ENCODE measurements at regions not wholly inside any gene's neighbourhood (a gene's known extent, or its start where the extent isn't known, plus 50 kb on each side); places are given as distances from the start of the nearest gene placed in this dataset.

DNA sequence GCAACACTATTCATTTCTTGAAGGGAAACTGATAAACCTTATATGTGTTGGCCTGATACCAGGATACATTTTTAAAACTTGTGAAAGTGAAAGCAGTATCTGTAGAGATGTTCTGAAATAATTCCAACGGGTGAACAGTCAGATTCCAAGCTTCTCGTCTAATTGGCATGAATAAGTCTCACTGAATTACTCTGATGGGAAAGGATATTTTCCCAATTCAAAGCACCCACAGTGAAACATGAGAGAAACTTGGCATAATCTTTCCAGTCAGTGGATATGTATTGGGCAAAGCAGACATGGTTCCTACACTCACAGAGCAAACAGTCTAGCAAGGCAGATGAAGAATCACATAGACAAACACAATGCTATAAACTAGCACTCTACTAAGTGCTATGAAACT lies 413.1 kb downstream of the MED13L start:
- TF ChIP-seq, protein P1, sequence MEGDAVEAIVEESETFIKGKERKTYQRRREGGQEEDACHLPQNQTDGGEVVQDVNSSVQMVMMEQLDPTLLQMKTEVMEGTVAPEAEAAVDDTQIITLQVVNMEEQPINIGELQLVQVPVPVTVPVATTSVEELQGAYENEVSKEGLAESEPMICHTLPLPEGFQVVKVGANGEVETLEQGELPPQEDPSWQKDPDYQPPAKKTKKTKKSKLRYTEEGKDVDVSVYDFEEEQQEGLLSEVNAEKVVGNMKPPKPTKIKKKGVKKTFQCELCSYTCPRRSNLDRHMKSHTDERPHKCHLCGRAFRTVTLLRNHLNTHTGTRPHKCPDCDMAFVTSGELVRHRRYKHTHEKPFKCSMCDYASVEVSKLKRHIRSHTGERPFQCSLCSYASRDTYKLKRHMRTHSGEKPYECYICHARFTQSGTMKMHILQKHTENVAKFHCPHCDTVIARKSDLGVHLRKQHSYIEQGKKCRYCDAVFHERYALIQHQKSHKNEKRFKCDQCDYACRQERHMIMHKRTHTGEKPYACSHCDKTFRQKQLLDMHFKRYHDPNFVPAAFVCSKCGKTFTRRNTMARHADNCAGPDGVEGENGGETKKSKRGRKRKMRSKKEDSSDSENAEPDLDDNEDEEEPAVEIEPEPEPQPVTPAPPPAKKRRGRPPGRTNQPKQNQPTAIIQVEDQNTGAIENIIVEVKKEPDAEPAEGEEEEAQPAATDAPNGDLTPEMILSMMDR (IDR thresholded peaks at IDR 0.05) = no peak
- no peak for TF ChIP-seq POLR2A (IDR thresholded peaks at IDR 0.05)

Measured in thyroid gland (tissue), 4 donors.